B cell (primary cell): ENCODE measurements at regions not wholly inside any gene's neighbourhood (a gene's known extent, or its start where the extent isn't known, plus 50 kb on each side); places are given as distances from the start of the nearest gene placed in this dataset.

Experiments
- ATAC-seq: fragments of 200-7000 bp; cut with Tn5 transposase; one replicate; pipeline ENCODE4 v1.10.0; 2021; ENCODE audit warnings: low read depth, mild to moderate bottlenecking, moderate number of reproducible peaks, moderate library complexity
- CTCF ChIA-PET: fragments of 350-600 bp; sonication (Branson Sonifier 250); formaldehyde crosslinking; loops from one replicate; lab custom pipeline; 2021; ENCODE audit warnings: antibody characterized with exemption, inconsistent platforms; lab: Charles Lee
- POLR2A ChIA-PET: fragments of 350-600 bp; sonication (Branson Sonifier 250); formaldehyde crosslinking; loops from one replicate; lab custom pipeline; 2021; ENCODE audit warnings: antibody characterized with exemption; lab: Charles Lee
- DNase-seq: peaks from one replicate; pipeline ENCODE4 v3.0.0; 2013
- H2AFZ ChIP-seq: 2 replicates; pipeline ENCODE4 v1.6.1; 2012; ENCODE audit warnings: mild to moderate bottlenecking, low read depth, low read length; ENCODE audit not compliant: insufficient read depth, poor library complexity, severe bottlenecking
- H3K27ac ChIP-seq, 2 donors: 1 replicate in 1 of 2; 2 replicates in 1 of 2; pipeline ENCODE4 v1.5.1; 2012 to 2013; ENCODE audit warnings: low read length in 2 of 2, mild to moderate bottlenecking in 2 of 2, moderate library complexity in 1 of 2
- H3K27me3 ChIP-seq, 4 experiments: fragments of 200-600 bp in 1 of 4; sonication (generic) in 1 of 4; replicated peaks in 1 of 4; 1 replicate in 2 of 4; 2 replicates in 2 of 4; pipeline versions ENCODE4 v1.6.1 to v1.7.0; 2013 to 2016; ENCODE audit warnings: low read length in 3 of 4, mild to moderate bottlenecking in 2 of 4, mixed read lengths in 1 of 4, moderate library complexity in 1 of 4; ENCODE audit not compliant: insufficient read depth in 4 of 4, control insufficient read depth in 3 of 4; ENCODE audit errors: control extremely low read depth in 1 of 4
- H3K36me3 ChIP-seq, 2 experiments: replicated peaks in 1 of 2; 1 replicate in 1 of 2; 2 replicates in 1 of 2; pipeline versions ENCODE4 v1.6.1 to v1.7.1; 2013; ENCODE audit warnings: low read length in 1 of 2; ENCODE audit not compliant: insufficient read depth in 2 of 2, control insufficient read depth in 1 of 2; ENCODE audit errors: control extremely low read depth in 1 of 2, extremely low read depth in 1 of 2
- H3K4me1 ChIP-seq, 2 donors: fragments of 200-600 bp in 1 of 2; sonication (generic) in 1 of 2; 1 replicate in 1 of 2; 2 replicates in 1 of 2; pipeline versions ENCODE4 v1.5.1 to v1.6.1; 2013 to 2017; ENCODE audit warnings: low read length in 2 of 2; ENCODE audit not compliant: control insufficient read depth in 2 of 2, insufficient read depth in 2 of 2
- H3K4me2 ChIP-seq: replicated peaks from 2 replicates; pipeline ENCODE3; 2012; ENCODE audit warnings: mild to moderate bottlenecking, low read depth, low read length; ENCODE audit not compliant: poor library complexity, severe bottlenecking
- H3K4me3 ChIP-seq, 5 experiments: fragments of 200-600 bp in 1 of 5; sonication (generic) in 1 of 5; 1 replicate in 3 of 5; 2 replicates in 2 of 5; pipeline versions ENCODE4 v1.5.1 to v1.7.0; 2011 to 2016; ENCODE audit warnings: low read length in 4 of 5, mild to moderate bottlenecking in 4 of 5, low read depth in 2 of 5, control low read depth in 1 of 5, moderate library complexity in 1 of 5; ENCODE audit not compliant: insufficient read depth in 1 of 5; ENCODE audit errors: control extremely low read depth in 1 of 5, extremely low read depth in 1 of 5
- H3K79me2 ChIP-seq: fragments of 200-600 bp; sonication (generic); one replicate; pipeline ENCODE4 v1.6.0; 2016; ENCODE audit warnings: low read length; ENCODE audit not compliant: control insufficient read depth, insufficient read depth
- H3K9ac ChIP-seq: fragments of 200-600 bp; sonication (generic); 2 replicates; pipeline ENCODE4 v1.6.1; 2017; ENCODE audit warnings: mild to moderate bottlenecking, low read length, moderate library complexity
- H3K9me3 ChIP-seq, 3 donors: one replicate each; pipeline versions ENCODE4 v1.6.1 to v1.7.1; 2013; ENCODE audit warnings: low read length in 2 of 3; ENCODE audit not compliant: control insufficient read depth in 2 of 3, insufficient read depth in 1 of 3; ENCODE audit errors: control extremely low read depth in 1 of 3
- H4K20me1 ChIP-seq: 2 replicates; pipeline ENCODE4 v1.6.0; 2012; ENCODE audit warnings: mild to moderate bottlenecking, low read length; ENCODE audit not compliant: insufficient read depth, control insufficient read depth, poor library complexity, severe bottlenecking
- H3K27ac Mint-ChIP-seq: one replicate; pipeline ENCODE4 v1.8.0; 2021; ENCODE audit warnings: mixed read lengths
- H3K27me3 Mint-ChIP-seq: one replicate; pipeline ENCODE4 v1.8.0; 2021; ENCODE audit warnings: mixed read lengths
- H3K4me1 Mint-ChIP-seq: one replicate; pipeline ENCODE4 v1.8.0; 2021; ENCODE audit warnings: mixed read lengths
- H3K4me3 Mint-ChIP-seq: one replicate; pipeline ENCODE4 v1.8.0; 2021; ENCODE audit warnings: mixed read lengths
- H3K9me3 Mint-ChIP-seq: one replicate; pipeline ENCODE4 v1.8.0; 2022; ENCODE audit warnings: mixed read lengths; ENCODE audit not compliant: insufficient read depth
- EZH2 ChIP-seq: IDR thresholded peaks from 2 replicates; pipeline ENCODE4 v1.6.1; 2012; ENCODE audit warnings: borderline replicate concordance, low read depth, mild to moderate bottlenecking, moderate library complexity, low read length; ENCODE audit not compliant: insufficient read depth, poor library complexity, severe bottlenecking
- WGBS: methylation state at CpG from one replicate; pipeline ENCODE4 v1.1.5; 2013; ENCODE audit warnings: missing lambda C conversion rate; ENCODE audit not compliant: insufficient coverage; 5-methylcytosine and 5-hydroxymethylcytosine counted together
- intact Hi-C: fragments of 100-400 bp; cut with micrococcal nuclease; formaldehyde crosslinking; loops from one replicate; pipeline ENCODE4 v1.10.0; 2022
- TF ChIP-seq, protein P1 (sequence below): fragments of 200-600 bp; IDR thresholded peaks from one replicate; pipeline ENCODE4 v1.8.0; 2022; ENCODE audit warnings: antibody characterized with exemption, mild to moderate bottlenecking

DNA sequence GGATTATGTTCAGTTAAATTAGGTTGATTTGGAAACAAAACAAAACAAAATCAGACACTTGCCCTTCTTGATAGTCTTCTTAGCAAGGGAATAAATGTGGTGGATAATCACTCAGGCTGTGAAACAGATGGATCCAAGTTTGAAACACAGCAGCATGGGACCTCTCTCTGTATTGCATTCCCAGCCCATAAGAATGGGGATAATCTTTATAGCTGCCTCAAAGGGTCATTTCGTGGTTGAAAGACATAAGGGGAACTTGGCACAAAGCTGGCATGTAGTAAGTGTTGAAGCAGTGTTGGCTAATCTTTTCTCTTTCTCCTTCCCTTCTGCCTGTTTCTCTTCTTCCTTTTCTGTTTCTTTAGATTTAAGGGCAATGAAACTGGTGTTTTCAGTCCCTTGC is 333.9 kb upstream of the TLE4 start:
- no peaks in the 10 kb centered on the region for H3K79me2 ChIP-seq
- no peaks in the 10 kb centered on the region for H3K9me3 Mint-ChIP-seq
- intact Hi-C loops, result no loop called here
- no peak overlapping the region for H3K27ac ChIP-seq
- no CpG with 5 or more reads among the region's 1 CpG for WGBS
- peaks cover 6% of the 10 kb centered on the region for H3K27me3 Mint-ChIP-seq
- POLR2A ChIA-PET, result no interaction called here
- H3K4me1 Mint-ChIP-seq, result no peaks in the 10 kb centered on the region
- H3K4me2 ChIP-seq, result no peak overlapping the region
- H3K27ac Mint-ChIP-seq, result no peak overlapping the region
- H2AFZ ChIP-seq, result no peak overlapping the region
- no peak overlapping the region for H3K4me3 ChIP-seq
- CTCF ChIA-PET, result no interaction called here
- no peak overlapping the region for H3K4me3 Mint-ChIP-seq
- H4K20me1 ChIP-seq, result no peaks in the 10 kb centered on the region
- no peaks in the 10 kb centered on the region for H3K4me1 ChIP-seq
- TF ChIP-seq EZH2, result no peak
- TF ChIP-seq, protein P1, sequence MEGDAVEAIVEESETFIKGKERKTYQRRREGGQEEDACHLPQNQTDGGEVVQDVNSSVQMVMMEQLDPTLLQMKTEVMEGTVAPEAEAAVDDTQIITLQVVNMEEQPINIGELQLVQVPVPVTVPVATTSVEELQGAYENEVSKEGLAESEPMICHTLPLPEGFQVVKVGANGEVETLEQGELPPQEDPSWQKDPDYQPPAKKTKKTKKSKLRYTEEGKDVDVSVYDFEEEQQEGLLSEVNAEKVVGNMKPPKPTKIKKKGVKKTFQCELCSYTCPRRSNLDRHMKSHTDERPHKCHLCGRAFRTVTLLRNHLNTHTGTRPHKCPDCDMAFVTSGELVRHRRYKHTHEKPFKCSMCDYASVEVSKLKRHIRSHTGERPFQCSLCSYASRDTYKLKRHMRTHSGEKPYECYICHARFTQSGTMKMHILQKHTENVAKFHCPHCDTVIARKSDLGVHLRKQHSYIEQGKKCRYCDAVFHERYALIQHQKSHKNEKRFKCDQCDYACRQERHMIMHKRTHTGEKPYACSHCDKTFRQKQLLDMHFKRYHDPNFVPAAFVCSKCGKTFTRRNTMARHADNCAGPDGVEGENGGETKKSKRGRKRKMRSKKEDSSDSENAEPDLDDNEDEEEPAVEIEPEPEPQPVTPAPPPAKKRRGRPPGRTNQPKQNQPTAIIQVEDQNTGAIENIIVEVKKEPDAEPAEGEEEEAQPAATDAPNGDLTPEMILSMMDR, result no peak
- H3K9me3 ChIP-seq, result peaks cover 0 to 3% (median 0%) of the 10 kb centered on the region in 3 donors
- H3K36me3 ChIP-seq, result no peaks in the 10 kb centered on the region
- H3K27me3 ChIP-seq, result no peaks in the 10 kb centered on the region
- H3K9ac ChIP-seq, result no peak overlapping the region
- ATAC-seq (no peak), DNase-seq (no peak)

DNA sequence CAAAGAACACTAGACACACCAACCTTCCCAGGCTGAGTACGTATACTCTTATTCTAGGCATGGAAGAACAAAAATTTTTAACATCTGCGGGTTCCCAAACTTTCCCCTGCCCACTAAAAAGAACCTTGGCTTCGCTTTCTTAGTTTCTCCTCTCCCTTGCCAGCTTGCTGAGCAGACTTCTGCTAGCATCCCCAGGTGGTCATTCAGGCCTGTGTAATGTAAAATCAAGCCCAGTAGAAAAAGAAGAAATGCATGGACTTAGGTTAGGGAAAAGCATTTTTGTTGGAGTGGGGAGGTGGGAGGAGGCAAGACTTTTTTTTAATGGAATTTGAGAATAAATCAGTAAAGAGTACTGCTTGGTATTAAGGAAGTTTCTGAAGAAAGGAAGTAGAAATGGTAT is 331.0 kb upstream of the TLE4 start:
- H3K36me3 ChIP-seq, result no peaks in the 10 kb centered on the region
- intact Hi-C loops, result no loop called here
- no peaks in the 10 kb centered on the region for H4K20me1 ChIP-seq
- no peak overlapping the region for H3K4me3 ChIP-seq
- ChIA-PET CTCF (no interaction called here), POLR2A (no interaction called here)
- ATAC-seq (no peak), DNase-seq (no peak)
- no peak overlapping the region for H3K9ac ChIP-seq
- Mint-ChIP-seq H3K27ac (no peak overlapping the region), H3K4me1 (no peaks in the 10 kb centered on the region), H3K27me3 (peaks cover 12% of the 10 kb centered on the region), H3K9me3 (no peaks in the 10 kb centered on the region), H3K4me3 (no peak overlapping the region)
- no peak for TF ChIP-seq EZH2
- TF ChIP-seq, protein P1, result no peak
- no peaks in the 10 kb centered on the region for H3K27me3 ChIP-seq
- no peaks in the 10 kb centered on the region for H3K9me3 ChIP-seq
- H3K27ac ChIP-seq, result no peak overlapping the region
- no peak overlapping the region for H2AFZ ChIP-seq
- H3K4me2 ChIP-seq, result no peak overlapping the region
- H3K79me2 ChIP-seq, result no peaks in the 10 kb centered on the region
- 100% methylated on average over 2 of the region's 3 CpGs for WGBS
- no peaks in the 10 kb centered on the region for H3K4me1 ChIP-seq
